GM10266 (cell line): ENCODE measurements at regions not wholly inside any gene's neighbourhood (a gene's known extent, or its start where the extent isn't known, plus 50 kb on each side); places are given as distances from the start of the nearest gene placed in this dataset.

Experiments used
- DNase-seq: peaks from one replicate; pipeline ENCODE4 v3.0.0; 2012; ENCODE audit errors: extremely low spot score
- TF ChIP-seq, protein P1 (sequence below): IDR thresholded peaks from 2 replicates; pipeline ENCODE4 v1.5.1; 2012; ENCODE audit warnings: mild to moderate bottlenecking, low read depth; ENCODE audit not compliant: control insufficient read depth, insufficient read depth; ENCODE audit errors: missing control alignments

DNA sequence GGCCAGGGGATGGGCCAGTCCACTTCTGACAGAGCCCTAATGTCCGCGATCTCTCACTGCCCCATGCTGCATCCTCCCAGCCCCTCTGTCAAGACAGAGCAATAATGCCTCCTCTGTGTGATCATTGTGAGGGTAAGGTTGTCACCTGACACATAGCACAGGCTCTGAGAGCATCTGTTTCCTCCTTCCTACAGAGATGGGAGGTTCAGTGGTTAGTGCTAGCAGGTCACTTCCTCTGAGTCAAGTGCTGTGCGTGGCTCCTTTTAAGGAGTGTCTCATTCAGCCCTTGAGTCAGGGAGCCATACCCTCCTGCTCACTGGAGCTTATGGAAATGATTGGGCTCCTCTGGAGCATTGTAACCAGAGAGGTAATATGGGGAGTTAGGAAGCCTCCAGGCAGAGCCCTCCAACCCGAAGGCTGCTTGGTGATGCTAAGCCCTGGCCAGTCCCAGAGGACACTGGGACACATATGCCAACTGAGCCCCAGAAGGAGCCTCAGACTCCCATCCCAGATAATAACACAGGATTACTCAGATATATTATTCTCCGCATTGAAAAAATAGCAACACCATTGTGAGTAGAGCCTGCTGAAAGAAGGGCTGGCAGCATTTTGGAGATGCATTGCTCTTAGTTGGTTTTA lies 189.0 kb downstream of the GALNT1 start:
- DNase-seq, result no peak
- TF ChIP-seq, protein P1, sequence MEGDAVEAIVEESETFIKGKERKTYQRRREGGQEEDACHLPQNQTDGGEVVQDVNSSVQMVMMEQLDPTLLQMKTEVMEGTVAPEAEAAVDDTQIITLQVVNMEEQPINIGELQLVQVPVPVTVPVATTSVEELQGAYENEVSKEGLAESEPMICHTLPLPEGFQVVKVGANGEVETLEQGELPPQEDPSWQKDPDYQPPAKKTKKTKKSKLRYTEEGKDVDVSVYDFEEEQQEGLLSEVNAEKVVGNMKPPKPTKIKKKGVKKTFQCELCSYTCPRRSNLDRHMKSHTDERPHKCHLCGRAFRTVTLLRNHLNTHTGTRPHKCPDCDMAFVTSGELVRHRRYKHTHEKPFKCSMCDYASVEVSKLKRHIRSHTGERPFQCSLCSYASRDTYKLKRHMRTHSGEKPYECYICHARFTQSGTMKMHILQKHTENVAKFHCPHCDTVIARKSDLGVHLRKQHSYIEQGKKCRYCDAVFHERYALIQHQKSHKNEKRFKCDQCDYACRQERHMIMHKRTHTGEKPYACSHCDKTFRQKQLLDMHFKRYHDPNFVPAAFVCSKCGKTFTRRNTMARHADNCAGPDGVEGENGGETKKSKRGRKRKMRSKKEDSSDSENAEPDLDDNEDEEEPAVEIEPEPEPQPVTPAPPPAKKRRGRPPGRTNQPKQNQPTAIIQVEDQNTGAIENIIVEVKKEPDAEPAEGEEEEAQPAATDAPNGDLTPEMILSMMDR, result no peak

DNA sequence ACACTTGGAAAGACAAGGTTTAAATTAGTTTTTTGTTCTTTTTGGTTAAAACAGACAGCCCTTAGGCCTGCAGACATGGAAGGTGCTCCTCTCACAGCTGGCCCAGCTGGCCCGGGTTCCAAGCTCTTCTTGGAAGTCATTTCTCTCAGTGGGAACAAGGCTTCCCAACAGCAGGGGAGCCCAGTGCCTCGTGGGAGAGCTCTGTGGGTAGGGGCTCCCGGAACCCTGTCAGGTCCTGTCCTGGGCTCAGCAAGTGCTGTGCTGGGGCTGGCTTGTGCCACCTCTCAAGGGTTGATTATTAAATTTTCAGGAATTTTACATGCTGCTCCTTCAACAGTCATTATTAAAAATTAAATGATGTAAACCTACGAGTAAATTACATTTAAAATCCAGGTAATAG lies 189.6 kb downstream of the GALNT1 start:
- no peak for DNase-seq
- TF ChIP-seq, protein P1, result no peak

DNA sequence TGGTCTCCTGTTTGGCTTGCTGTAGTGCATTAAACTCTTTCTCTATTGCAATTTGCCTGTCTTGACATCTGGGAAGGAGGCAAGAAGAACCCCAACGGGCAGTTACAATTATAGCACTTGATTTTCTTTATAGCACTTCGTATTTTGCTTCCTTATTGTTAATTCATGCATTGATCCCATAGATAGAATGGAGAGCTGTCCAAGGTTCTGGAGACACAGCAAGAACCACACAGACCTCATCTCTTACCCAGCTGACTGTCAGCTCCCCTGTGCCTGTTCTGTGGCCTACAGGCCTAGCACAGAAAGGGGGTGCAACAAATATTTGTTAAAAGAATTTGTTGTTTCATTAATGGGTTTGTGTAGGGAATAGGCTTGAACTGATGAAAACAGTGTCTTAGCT lies 194.3 kb downstream of the GALNT1 start:
- TF ChIP-seq, protein P1, result no peak
- DNase-seq, result no peak

DNA sequence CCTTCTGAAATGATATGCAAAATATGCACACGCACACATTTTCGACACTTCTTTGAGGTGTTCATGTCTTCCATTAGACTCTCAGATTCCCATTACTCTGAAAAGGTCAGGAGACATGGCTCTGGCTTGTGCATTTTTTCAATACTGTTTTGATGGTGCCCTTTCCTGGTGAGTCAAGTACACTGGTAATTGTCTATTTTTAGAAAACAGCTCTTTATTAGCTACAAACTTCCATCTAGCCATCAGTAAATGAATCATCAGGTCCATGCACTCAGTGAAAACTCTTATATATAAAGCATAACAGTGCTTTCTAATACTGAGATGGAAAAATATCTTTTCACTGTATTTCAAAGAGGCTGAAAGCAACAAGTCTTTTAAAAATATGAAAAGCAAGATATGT lies 194.9 kb downstream of the GALNT1 start:
- DNase-seq, result no peak
- TF ChIP-seq, protein P1, result no peak

DNA sequence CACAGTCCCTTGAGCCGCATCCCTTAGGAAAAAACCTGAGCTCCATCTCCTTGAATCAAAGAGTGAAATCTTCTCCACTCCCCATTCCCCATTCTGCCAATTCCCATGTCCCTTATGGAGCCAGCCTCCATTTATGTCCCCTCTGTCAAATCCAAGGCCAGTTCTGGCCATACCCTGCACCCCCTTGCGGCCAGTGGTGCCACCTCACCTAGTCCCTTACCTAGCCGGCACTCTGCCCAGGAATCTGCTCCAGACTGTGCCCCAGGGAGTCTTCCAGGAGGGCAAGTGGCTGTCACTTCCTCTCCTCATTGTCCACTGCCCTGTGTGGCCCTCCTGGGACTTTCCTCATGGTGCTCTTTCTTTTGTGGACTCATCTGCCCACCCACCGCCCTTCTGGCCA lies 195.4 kb upstream of the RMP24 start:
- TF ChIP-seq, protein P1, result peak; percentile 10
- no peak for DNase-seq

DNA sequence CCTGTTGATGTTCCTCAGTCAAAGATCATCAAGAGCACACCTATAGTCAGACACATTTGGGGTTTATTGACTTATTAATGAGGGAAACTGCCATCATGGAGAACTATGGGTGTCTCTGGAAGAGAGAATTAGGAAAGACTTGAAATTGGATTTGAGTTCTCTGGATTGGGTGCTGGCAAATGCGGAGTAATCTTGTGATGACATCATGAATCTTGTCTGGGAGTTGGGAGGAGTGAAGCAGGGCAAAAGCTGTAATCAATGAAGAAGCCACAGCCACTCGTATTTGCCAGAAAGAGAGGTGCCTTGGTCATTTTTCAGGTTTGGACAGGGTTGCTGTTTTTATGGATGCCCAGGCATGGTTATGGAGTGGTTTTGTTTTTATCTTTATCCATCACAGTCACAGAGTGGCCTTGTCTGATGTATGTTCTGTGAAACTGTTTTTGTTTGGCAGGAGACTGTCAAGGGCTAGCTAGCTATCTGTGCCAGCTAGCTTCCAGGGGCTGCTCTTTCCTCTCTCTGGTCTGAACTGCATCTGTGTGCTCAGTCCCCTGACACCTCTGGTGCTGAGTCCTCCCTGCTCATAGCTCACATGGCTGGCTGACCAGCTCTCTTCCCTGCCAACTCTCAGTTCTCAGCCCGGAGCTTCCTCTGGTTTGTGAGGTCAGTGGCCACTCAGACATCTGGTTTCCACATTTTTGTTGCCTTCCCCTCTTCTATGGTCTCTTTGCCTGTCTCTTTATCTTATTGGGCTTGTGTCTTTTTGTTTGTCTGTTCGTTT lies 193.4 kb upstream of the RMP24 start:
- TF ChIP-seq, protein P1, result no peak
- no peak for DNase-seq

DNA sequence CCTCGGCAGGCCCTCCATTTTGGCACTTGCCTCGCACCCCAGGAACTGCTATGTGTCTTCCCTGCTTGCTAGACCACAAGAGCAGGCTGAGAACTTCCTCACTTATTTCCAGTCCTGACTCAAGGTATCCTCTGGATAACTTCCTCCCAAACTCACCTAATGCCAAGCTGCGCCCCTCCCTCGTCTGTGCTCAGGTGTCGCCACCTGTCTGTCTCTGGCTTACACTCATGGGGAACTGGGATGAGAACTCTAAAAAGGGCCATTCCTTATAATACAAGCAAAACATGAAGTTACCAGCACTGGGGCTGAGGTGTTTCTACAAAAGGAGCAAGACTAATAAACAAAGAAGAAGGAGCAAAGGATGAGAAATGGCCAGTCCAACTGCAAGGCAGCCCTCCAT lies 191.5 kb upstream of the RMP24 start:
- TF ChIP-seq, protein P1, result no peak
- no peak for DNase-seq
